Fibroblast of mammary gland (primary cell): ENCODE measurements at regions not wholly inside any gene's neighbourhood (a gene's known extent, or its start where the extent isn't known, plus 50 kb on each side); places are given as distances from the start of the nearest gene placed in this dataset.

Experiments used
- DNase-seq: peaks from one replicate; pipeline ENCODE4 v3.0.0-alpha.2; 2010; ENCODE audit warnings: low read depth
- H3K4me3 ChIP-seq: 2 replicates; pipeline ENCODE4 v1.5.1; 2011; ENCODE audit warnings: low read depth, mild to moderate bottlenecking, low read length, moderate library complexity; ENCODE audit not compliant: control insufficient read depth
- TF ChIP-seq, protein P1 (sequence below): conservative IDR thresholded peaks from 2 replicates; pipeline ENCODE4 v1.5.1; 2011; ENCODE audit warnings: low read depth, low read length, inconsistent platforms; ENCODE audit not compliant: control insufficient read depth, insufficient read depth

DNA sequence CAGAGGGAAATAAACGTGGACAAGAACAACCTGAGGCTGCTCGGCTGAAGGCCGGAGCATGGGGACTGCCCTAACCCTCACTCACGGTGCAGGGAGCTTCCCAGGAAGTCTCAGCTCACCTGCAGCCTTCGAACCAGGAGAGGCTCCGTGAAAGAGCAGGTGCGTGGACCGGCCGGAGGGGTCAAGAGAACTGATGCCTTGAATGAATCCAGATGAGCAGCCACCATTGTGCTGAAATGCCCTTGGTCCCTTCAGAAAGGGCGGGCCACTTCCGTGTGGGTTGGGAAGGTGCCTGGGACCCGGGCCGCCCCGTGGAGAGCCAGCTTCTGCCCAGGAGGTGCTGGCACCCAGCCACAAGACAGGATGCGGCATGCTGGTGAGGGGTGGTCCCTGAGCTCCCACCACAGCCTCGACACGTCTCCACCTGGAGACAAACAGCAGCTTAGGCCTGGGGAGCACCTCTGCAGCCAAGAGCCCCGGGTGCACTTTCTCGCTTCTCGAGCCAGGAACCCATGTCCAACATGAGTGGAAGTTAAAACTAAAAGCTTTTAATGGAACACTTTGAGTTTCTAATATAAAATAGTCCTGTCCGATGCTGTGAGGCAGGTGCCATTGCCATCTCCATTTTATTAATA, 83.5 kb downstream of the TTLL2 start:
- no peak overlapping the region for H3K4me3 ChIP-seq
- TF ChIP-seq, protein P1, sequence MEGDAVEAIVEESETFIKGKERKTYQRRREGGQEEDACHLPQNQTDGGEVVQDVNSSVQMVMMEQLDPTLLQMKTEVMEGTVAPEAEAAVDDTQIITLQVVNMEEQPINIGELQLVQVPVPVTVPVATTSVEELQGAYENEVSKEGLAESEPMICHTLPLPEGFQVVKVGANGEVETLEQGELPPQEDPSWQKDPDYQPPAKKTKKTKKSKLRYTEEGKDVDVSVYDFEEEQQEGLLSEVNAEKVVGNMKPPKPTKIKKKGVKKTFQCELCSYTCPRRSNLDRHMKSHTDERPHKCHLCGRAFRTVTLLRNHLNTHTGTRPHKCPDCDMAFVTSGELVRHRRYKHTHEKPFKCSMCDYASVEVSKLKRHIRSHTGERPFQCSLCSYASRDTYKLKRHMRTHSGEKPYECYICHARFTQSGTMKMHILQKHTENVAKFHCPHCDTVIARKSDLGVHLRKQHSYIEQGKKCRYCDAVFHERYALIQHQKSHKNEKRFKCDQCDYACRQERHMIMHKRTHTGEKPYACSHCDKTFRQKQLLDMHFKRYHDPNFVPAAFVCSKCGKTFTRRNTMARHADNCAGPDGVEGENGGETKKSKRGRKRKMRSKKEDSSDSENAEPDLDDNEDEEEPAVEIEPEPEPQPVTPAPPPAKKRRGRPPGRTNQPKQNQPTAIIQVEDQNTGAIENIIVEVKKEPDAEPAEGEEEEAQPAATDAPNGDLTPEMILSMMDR, result no peak
- DNase-seq, result no peak

DNA sequence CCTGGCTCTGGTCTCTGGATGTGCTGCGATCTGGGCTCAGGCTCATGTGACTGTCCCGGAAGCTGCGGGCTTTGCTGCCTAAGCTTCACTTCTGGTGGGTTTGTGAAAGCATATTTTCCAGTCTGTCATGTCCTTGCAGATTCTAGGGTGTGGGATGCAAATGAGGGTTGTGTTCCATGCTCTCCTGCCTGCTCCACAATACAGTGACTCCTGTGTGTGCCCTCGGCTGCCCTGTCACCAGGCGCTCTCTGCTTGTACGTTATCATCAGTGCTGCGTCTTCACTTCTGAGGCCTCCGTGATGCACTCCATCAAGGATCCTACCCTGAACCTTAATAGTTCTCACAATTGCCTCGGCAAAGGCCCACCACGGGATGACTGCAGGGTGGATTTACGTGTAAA, 84.2 kb downstream of the TTLL2 start:
- H3K4me3 ChIP-seq, result no peak overlapping the region
- TF ChIP-seq, protein P1, result no peak
- no peak for DNase-seq

DNA sequence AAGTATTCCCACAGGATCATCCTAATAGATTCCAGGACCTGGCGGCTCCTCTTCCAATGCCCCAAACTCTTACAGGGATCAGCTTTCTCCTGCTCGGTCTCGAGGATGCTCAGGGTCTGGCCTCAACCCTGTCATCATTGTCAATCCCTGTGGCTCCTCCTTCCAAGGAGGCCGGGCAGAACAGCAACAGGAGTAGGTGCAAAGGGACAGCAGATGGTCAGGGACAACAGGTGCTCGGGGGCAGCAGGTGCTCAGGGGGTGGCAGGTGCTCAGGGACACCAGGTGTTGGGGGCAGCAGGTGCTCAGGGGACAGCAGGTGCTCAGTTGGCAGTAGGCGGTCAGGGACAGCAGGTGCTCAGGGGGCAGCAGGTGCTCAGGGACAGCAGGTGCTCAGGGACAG, 84.8 kb downstream of the TTLL2 start:
- TF ChIP-seq, protein P1, result no peak
- H3K4me3 ChIP-seq, result no peak overlapping the region
- DNase-seq, result no peak

DNA sequence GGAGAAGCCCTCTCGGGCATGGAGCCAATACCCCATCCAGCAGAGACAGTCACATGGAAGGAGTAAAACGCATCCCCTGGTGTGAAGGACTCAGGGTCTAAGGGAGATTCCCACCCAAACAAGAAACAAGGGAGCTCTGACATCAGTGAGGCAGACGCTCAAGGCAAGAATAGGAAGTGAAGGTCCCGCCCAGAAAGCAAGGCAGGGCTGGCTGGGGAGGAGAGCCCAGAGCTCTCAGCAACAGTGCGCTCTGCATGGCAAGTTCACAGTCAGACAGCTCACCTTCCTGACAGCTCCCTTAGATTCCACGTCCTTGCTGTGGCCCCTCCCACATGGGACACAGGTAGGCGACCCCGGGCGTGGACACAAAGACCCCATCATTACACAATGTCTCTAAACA, 85.6 kb downstream of the TTLL2 start:
- DNase-seq, result no peak
- TF ChIP-seq, protein P1, result no peak
- H3K4me3 ChIP-seq, result no peak overlapping the region

DNA sequence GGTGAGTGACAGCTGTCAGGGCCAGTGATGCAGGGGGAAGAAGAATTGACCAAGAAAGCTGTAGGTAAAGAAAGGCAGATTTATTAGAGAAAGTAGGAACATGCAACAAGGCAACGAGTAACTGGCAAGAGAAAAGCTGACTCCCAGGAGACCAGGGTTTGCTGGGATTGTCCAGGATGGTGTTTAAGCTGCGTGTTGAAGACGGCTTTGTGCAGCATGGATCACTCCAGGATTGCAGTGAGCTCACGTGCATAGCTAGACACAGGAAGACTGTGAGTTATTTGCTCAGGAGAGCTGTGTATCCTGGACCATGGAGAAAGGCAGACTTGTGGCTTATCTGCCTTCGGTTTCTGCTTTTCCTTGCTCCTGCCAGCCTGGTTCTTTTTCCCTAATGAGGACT, 87.6 kb downstream of the TTLL2 start:
- TF ChIP-seq, protein P1, result no peak
- H3K4me3 ChIP-seq, result no peak overlapping the region
- no peak for DNase-seq

DNA sequence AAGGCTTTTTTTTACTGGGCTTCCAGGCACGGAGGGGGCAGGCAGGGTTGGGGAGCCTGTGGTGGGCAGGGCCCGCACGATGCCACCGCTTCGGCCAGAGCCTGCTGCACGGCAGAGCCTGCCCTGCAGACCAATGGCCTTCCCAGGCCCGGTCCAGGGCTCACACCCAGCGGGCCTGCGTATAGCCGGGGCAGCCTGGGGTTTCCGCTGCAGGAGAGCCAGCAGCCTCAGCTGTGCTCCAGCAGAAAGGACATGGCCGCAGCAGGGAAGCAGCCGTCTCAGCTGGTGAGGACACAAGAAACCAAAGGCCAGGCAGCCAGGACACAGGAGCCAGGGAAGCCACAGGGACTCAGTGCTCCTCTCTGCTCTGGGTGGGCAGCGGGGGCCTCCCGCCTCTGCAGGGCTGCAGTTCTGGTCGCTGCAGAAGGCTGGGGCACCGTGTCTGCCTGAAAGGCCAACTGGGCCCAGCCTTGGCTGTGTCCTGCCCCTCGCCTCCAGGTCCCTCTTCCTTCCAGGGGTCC, 90.6 kb downstream of the TTLL2 start:
- TF ChIP-seq, protein P1, result no peak
- DNase-seq, result no peak
- no peak overlapping the region for H3K4me3 ChIP-seq
